PFSK-1 (cell line): ENCODE measurements at regions not wholly inside any gene's neighbourhood (a gene's known extent, or its start where the extent isn't known, plus 50 kb on each side); places are given as distances from the start of the nearest gene placed in this dataset.

Experiments
- FOXP2 ChIP-seq: optimal IDR thresholded peaks from 2 replicates; pipeline ENCODE3; 2011; ENCODE audit warnings: borderline replicate concordance, control low read depth, inconsistent platforms; ENCODE audit not compliant: insufficient read depth; ENCODE audit errors: extremely low read length, extremely low read depth
- POLR2AphosphoS5 ChIP-seq: IDR thresholded peaks from 2 replicates; pipeline ENCODE4 v1.6.1; 2012; ENCODE audit warnings: low read depth, mild to moderate bottlenecking, control low read depth, low read length, moderate library complexity
- SIN3A ChIP-seq: IDR thresholded peaks from 2 replicates; pipeline ENCODE4 v1.6.1; 2012; ENCODE audit warnings: mild to moderate bottlenecking, low read length, moderate library complexity, borderline replicate concordance; ENCODE audit not compliant: insufficient read depth
- TAF1 ChIP-seq: IDR thresholded peaks from 2 replicates; pipeline ENCODE4 v1.6.1; 2012; ENCODE audit warnings: low read length, control low read depth, borderline replicate concordance; ENCODE audit not compliant: insufficient read depth
- TF ChIP-seq, protein P1 (sequence below), 2 experiments: IDR thresholded peaks; 2 replicates each; pipeline versions ENCODE4 v1.6.1 to v1.8.0; 2011 to 2012; ENCODE audit warnings: low read depth in 2 of 2, low read length in 2 of 2, control low read depth in 1 of 2, inconsistent platforms in 1 of 2, mild to moderate bottlenecking in 1 of 2, moderate library complexity in 1 of 2; ENCODE audit not compliant: insufficient read depth in 1 of 2

DNA sequence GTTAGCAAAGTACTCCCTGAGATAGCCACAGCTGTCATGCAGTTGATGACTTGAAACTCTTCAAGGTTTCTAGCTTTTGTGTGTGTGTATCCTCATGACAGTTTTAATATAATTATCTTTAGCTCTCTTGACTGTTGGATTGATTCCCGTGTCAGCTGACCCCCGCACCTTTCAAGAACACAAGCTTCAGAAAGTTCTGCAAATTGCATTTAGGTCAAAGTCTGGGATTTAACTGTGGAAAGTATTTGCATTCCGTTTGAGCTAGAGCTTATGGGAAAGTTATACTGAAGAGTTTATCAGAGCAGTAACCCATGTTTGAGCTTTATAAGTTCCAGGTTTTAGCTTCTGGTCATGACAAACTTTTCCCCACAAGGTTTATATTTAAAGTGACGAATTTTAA, 380.1 kb upstream of the CHRM3 start:
- TF ChIP-seq POLR2AphosphoS5 (no peak), TAF1 (no peak), SIN3A (no peak), FOXP2 (no peak)
- TF ChIP-seq, protein P1, sequence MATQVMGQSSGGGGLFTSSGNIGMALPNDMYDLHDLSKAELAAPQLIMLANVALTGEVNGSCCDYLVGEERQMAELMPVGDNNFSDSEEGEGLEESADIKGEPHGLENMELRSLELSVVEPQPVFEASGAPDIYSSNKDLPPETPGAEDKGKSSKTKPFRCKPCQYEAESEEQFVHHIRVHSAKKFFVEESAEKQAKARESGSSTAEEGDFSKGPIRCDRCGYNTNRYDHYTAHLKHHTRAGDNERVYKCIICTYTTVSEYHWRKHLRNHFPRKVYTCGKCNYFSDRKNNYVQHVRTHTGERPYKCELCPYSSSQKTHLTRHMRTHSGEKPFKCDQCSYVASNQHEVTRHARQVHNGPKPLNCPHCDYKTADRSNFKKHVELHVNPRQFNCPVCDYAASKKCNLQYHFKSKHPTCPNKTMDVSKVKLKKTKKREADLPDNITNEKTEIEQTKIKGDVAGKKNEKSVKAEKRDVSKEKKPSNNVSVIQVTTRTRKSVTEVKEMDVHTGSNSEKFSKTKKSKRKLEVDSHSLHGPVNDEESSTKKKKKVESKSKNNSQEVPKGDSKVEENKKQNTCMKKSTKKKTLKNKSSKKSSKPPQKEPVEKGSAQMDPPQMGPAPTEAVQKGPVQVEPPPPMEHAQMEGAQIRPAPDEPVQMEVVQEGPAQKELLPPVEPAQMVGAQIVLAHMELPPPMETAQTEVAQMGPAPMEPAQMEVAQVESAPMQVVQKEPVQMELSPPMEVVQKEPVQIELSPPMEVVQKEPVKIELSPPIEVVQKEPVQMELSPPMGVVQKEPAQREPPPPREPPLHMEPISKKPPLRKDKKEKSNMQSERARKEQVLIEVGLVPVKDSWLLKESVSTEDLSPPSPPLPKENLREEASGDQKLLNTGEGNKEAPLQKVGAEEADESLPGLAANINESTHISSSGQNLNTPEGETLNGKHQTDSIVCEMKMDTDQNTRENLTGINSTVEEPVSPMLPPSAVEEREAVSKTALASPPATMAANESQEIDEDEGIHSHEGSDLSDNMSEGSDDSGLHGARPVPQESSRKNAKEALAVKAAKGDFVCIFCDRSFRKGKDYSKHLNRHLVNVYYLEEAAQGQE (IDR thresholded peaks at IDR 0.05; ENCODE audit: insufficient read depth in 1 of 2, low read depth in 2 of 2, low read length in 2 of 2), result no peak
